HCT116 (cell line): ENCODE measurements at regions not wholly inside any gene's neighbourhood (a gene's known extent, or its start where the extent isn't known, plus 50 kb on each side); places are given as distances from the start of the nearest gene placed in this dataset.

ENCODE experiments used
- ATAC-seq: fragments of 200-7000 bp; cut with Tn5 transposase; 2 replicates; pipeline ENCODE4 v1.9.1; 2020; ENCODE audit warnings: mild to moderate bottlenecking, moderate library complexity
- BruUV-seq: library from RNA; stranded (reverse); fragments of 400-500 nt; replicated peaks from 2 replicates; lab custom pipeline; 2021; lab: Mats Ljungman, UMichigan
- CTCF ChIA-PET: fragments of 300-600 bp; sonication (Branson Sonifier 250); formaldehyde crosslinking; loops from one replicate; lab custom pipeline; 2021; ENCODE audit warnings: antibody characterized with exemption; lab: Charles Lee
- POLR2A ChIA-PET: fragments of 300-600, 350-600 bp; sonication (Branson Sonifier 250); formaldehyde crosslinking; loops from one replicate; lab custom pipeline; 2021; ENCODE audit warnings: antibody characterized with exemption; lab: Charles Lee
- RAD21 ChIA-PET, 2 experiments: fragments of 300-600 bp; sonication (Branson Sonifier 250); formaldehyde crosslinking; loops; one replicate each; lab custom pipeline; 2023; ENCODE audit warnings: low total read pairs in 2 of 2; ENCODE audit not compliant: uncharacterized antibody in 2 of 2, unreplicated experiment in 2 of 2, low non-redundant PET in 1 of 2; lab: Charles Lee
- DNase-seq: peaks from one replicate; pipeline ENCODE4 v3.0.0-alpha.2; 2010; ENCODE audit warnings: low read depth, low spot score
- H2AFZ ChIP-seq: fragments of 200-600 bp; shearing (Covaris generic), sonication (generic); 2 replicates; pipeline ENCODE4 v1.6.1; 2017; ENCODE audit warnings: low read depth, mixed run types, mixed read lengths, antibody characterized with exemption, low read length; ENCODE audit not compliant: poor library complexity, severe bottlenecking
- H3K27ac ChIP-seq: 2 replicates; pipeline ENCODE4 v1.5.1; 2012; ENCODE audit warnings: low read depth, low read length
- H3K27me3 ChIP-seq: fragments of 200-600 bp; sonication (generic); 2 replicates; pipeline ENCODE4 v1.6.1; 2016; ENCODE audit warnings: mixed run types, low read length, mixed read lengths; ENCODE audit not compliant: insufficient read depth
- H3K36me3 ChIP-seq, 2 experiments: fragments of 200-500 bp in 1 of 2; fragments of 200-600 bp in 1 of 2; sonication (Bioruptor generic) in 1 of 2; sonication (generic) in 1 of 2; 2 replicates each; pipeline versions ENCODE4 v1.5.1 to v1.6.1; 2014 to 2016; ENCODE audit warnings: low read length in 2 of 2, inconsistent platforms in 1 of 2, mixed read lengths in 1 of 2, mixed run types in 1 of 2; ENCODE audit not compliant: insufficient read depth in 2 of 2, control insufficient read depth in 1 of 2
- H3K4me1 ChIP-seq, 2 experiments: fragments of 200-600 bp in 1 of 2; sonication (generic) in 1 of 2; 2 replicates each; pipeline versions ENCODE4 v1.5.1 to v1.6.1; 2012 to 2017; ENCODE audit warnings: low read length in 2 of 2, inconsistent platforms in 1 of 2, mild to moderate bottlenecking in 1 of 2, mixed read lengths in 1 of 2, mixed run types in 1 of 2, moderate library complexity in 1 of 2; ENCODE audit not compliant: insufficient read depth in 2 of 2, control insufficient read depth in 1 of 2
- H3K4me2 ChIP-seq: fragments of 200-600 bp; sonication (generic); 2 replicates; pipeline ENCODE4 v1.6.1; 2017; ENCODE audit warnings: mixed run types, low read length, mixed read lengths
- H3K4me3 ChIP-seq, 2 experiments: fragments of 200-600 bp in 1 of 2; sonication (generic) in 1 of 2; replicated peaks in 1 of 2; 2 replicates each; pipeline ENCODE4 v1.5.1; 2011 to 2016; ENCODE audit warnings: low read length in 2 of 2, control low read depth in 1 of 2, low read depth in 1 of 2, mild to moderate bottlenecking in 1 of 2, mixed read lengths in 1 of 2, mixed run types in 1 of 2
- H3K79me2 ChIP-seq: fragments of 200-600 bp; sonication (generic); 2 replicates; pipeline ENCODE4 v1.6.1; 2017; ENCODE audit warnings: mild to moderate bottlenecking, mixed run types, low read length, moderate library complexity, mixed read lengths; ENCODE audit not compliant: insufficient read depth
- H3K9ac ChIP-seq: fragments of 200-600 bp; sonication (generic); 2 replicates; pipeline ENCODE4 v1.6.1; 2016; ENCODE audit warnings: low read length, mixed read lengths
- H3K9me2 ChIP-seq: fragments of 200-600 bp; sonication (generic), shearing (Covaris generic); 2 replicates; pipeline ENCODE4 v1.6.1; 2017; ENCODE audit warnings: mixed run types, mild to moderate bottlenecking, moderate library complexity; ENCODE audit not compliant: insufficient read depth
- H3K9me3 ChIP-seq, 2 experiments: fragments of 200-500 bp in 1 of 2; fragments of 200-600 bp in 1 of 2; sonication (Bioruptor generic) in 1 of 2; sonication (generic) in 1 of 2; 2 replicates each; pipeline ENCODE4 v1.6.1; 2014 to 2017; ENCODE audit warnings: low read length in 2 of 2, mixed read lengths in 2 of 2, inconsistent platforms in 1 of 2, low read depth in 1 of 2, mild to moderate bottlenecking in 1 of 2, mixed run types in 1 of 2, moderate library complexity in 1 of 2; ENCODE audit not compliant: control insufficient read depth in 1 of 2, insufficient read depth in 1 of 2
- H4K20me1 ChIP-seq: fragments of 200-600 bp; sonication (generic), shearing (Covaris generic); 2 replicates; pipeline ENCODE4 v1.6.1; 2017; ENCODE audit warnings: mixed run types, mild to moderate bottlenecking, moderate library complexity; ENCODE audit not compliant: insufficient read depth
- CEBPB ChIP-seq: IDR thresholded peaks from 2 replicates; pipeline ENCODE4 v1.6.1; 2012; ENCODE audit warnings: low read depth
- EGR1 ChIP-seq: IDR thresholded peaks from 2 replicates; pipeline ENCODE4 v1.6.1; 2012; ENCODE audit warnings: low read depth
- EZH2 ChIP-seq: fragments of 200-600 bp; sonication (generic); IDR thresholded peaks from 2 replicates; pipeline ENCODE4 v1.6.1; 2017; ENCODE audit warnings: antibody characterized with exemption, mixed run types
- FOSL1 ChIP-seq: IDR thresholded peaks from 2 replicates; pipeline ENCODE4 v1.6.1; 2012; ENCODE audit warnings: low read depth
- MAX ChIP-seq: IDR thresholded peaks from 2 replicates; pipeline ENCODE4 v1.6.1; 2012
- POLR2A ChIP-seq: IDR thresholded peaks from 2 replicates; pipeline ENCODE4 v1.7.0; 2011; ENCODE audit warnings: borderline replicate concordance; ENCODE audit not compliant: insufficient read depth, insufficient read length; ENCODE audit errors: extremely low read depth
- POLR2AphosphoS5 ChIP-seq: IDR thresholded peaks from 2 replicates; pipeline ENCODE4 v1.6.1; 2011; ENCODE audit warnings: mild to moderate bottlenecking, low read depth, low read length, moderate library complexity
- RAD21 ChIP-seq: IDR thresholded peaks from 2 replicates; pipeline ENCODE4 v1.6.1; 2012; ENCODE audit warnings: low read depth, mild to moderate bottlenecking
- REST ChIP-seq: IDR thresholded peaks from 2 replicates; pipeline ENCODE4 v1.6.1; 2012; ENCODE audit warnings: low read depth
- SIN3A ChIP-seq: IDR thresholded peaks from 2 replicates; pipeline ENCODE4 v1.6.1; 2012; ENCODE audit warnings: low read depth
- SP1 ChIP-seq: IDR thresholded peaks from 2 replicates; pipeline ENCODE4 v1.6.1; 2012; ENCODE audit warnings: low read depth
- SRF ChIP-seq: IDR thresholded peaks from 2 replicates; pipeline ENCODE4 v1.6.1; 2012; ENCODE audit warnings: low read depth
- YY1 ChIP-seq: IDR thresholded peaks from 2 replicates; pipeline ENCODE4 v1.6.1; 2011; ENCODE audit warnings: low read length, low read depth, moderate library complexity, mild to moderate bottlenecking; ENCODE audit not compliant: insufficient replicate concordance; ENCODE audit errors: extremely low read depth
- ZNF274 ChIP-seq: fragments of 200-500 bp; sonication (Bioruptor generic); IDR thresholded peaks from 2 replicates; pipeline ENCODE4 v1.6.1; 2014; ENCODE audit warnings: mild to moderate bottlenecking, low read depth, low read length, inconsistent platforms
- intact Hi-C: fragments of 100-400 bp; cut with micrococcal nuclease; formaldehyde crosslinking; loops from 2 replicates; pipeline ENCODE4 v1.10.0; 2022

GRCh38 chr4:81574991-81575390 lies 103.3 kb upstream of the RASGEF1B start:
- Histone ChIP-seq H3K79me2 (no peaks in the 10 kb centered on the region), H3K36me3 (no peaks in the 10 kb centered on the region), H3K27ac (no peak overlapping the region), H2AFZ (no peak overlapping the region), H4K20me1 (no peaks in the 10 kb centered on the region; the same call in 1 of the 2 replicates), H3K9me2 (no peaks in the 10 kb centered on the region), H3K9me3 (no peaks in the 10 kb centered on the region), H3K9ac (no peak overlapping the region), H3K4me1 (no peaks in the 10 kb centered on the region)
- BruUV-seq = no TSS peak
- POLR2A ChIA-PET = no interaction called here
- RAD21 ChIA-PET = no interaction called here
- intact Hi-C loops = no loop called here
- no peak for ATAC-seq
- TF ChIP-seq FOSL1 (no peak), SP1 (no peak), EGR1 (no peak), EZH2 (no peak), CEBPB (no peak), REST (no peak), SIN3A (no peak), ZNF274 (no peak), SRF (no peak), MAX (no peak), YY1 (no peak), POLR2A (no peak), RAD21 (no peak), POLR2AphosphoS5 (no peak)
- TF ChIP-seq, all 23 proteins: peak for 0
- CTCF ChIA-PET = no interaction called here
- H3K4me2 ChIP-seq = no peak overlapping the region
- peaks cover 7% of the 10 kb centered on the region for H3K27me3 ChIP-seq
- DNase-seq = no peak
- no peak overlapping the region for H3K4me3 ChIP-seq
